SK-N-SH (cell line): ENCODE measurements at regions not wholly inside any gene's neighbourhood (a gene's known extent, or its start where the extent isn't known, plus 50 kb on each side); places are given as distances from the start of the nearest gene placed in this dataset.

Experiments
- CTCF ChIA-PET: fragments of 300-600, 350-600 bp; formaldehyde crosslinking; extraction: SDS; loops from one replicate; lab custom pipeline; 2021; lab: Yijun Ruan, JAX
- POLR2A ChIA-PET: fragments of 350-600 bp; sonication (Branson Sonifier 250); formaldehyde crosslinking; extraction: SDS; loops from one replicate; lab custom pipeline; 2020; ENCODE audit warnings: antibody characterized with exemption, inconsistent platforms; lab: Yijun Ruan, JAX
- DNase-seq: peaks from one replicate; pipeline ENCODE4 v3.0.0; 2012
- H2AFZ ChIP-seq: fragments of 200-600 bp; sonication (generic); 2 replicates; pipeline ENCODE4 v1.8.1; 2016; ENCODE audit warnings: antibody characterized with exemption, mild to moderate bottlenecking, low read depth
- H3F3A ChIP-seq: fragments of 200-600 bp; sonication (generic); replicated peaks from 2 replicates; pipeline ENCODE3; 2016; ENCODE audit warnings: antibody characterized with exemption, mild to moderate bottlenecking; ENCODE audit not compliant: insufficient read depth
- H3K27ac ChIP-seq, 2 experiments: fragments of 200-500 bp in 1 of 2; fragments of 200-600 bp in 1 of 2; sonication (Bioruptor generic) in 1 of 2; sonication (generic), shearing (Covaris generic) in 1 of 2; 2 replicates each; pipeline versions ENCODE4 v1.5.1 to v1.6.1; 2014 to 2016; ENCODE audit warnings: low read depth in 2 of 2, inconsistent platforms in 1 of 2, low read length in 1 of 2, mild to moderate bottlenecking in 1 of 2, mixed read lengths in 1 of 2
- H3K27me3 ChIP-seq: fragments of 200-600 bp; sonication (generic), shearing (Covaris generic); 2 replicates; pipeline ENCODE4 v1.6.1; 2016; ENCODE audit warnings: mixed run types; ENCODE audit not compliant: insufficient read depth
- H3K36me3 ChIP-seq, 2 experiments: fragments of 200-500 bp in 1 of 2; fragments of 200-600 bp in 1 of 2; sonication (Bioruptor generic) in 1 of 2; sonication (generic) in 1 of 2; replicated peaks in 1 of 2; 2 replicates each; pipeline versions ENCODE3 to v1.5.1; 2014 to 2016; ENCODE audit warnings: low read length in 1 of 2, mild to moderate bottlenecking in 1 of 2; ENCODE audit not compliant: insufficient read depth in 2 of 2, control insufficient read depth in 1 of 2
- H3K4me1 ChIP-seq, 2 experiments: fragments of 200-500 bp in 1 of 2; fragments of 200-600 bp in 1 of 2; sonication (Bioruptor generic) in 1 of 2; sonication (generic), shearing (Covaris generic) in 1 of 2; 2 replicates each; pipeline versions ENCODE4 v1.5.1 to v1.6.1; 2014 to 2016; ENCODE audit warnings: low read depth in 1 of 2, low read length in 1 of 2, mixed run types in 1 of 2; ENCODE audit not compliant: insufficient read depth in 2 of 2, control insufficient read depth in 1 of 2
- H3K4me2 ChIP-seq: fragments of 200-600 bp; sonication (generic), shearing (Covaris generic); 2 replicates; pipeline ENCODE4 v1.6.1; 2017; ENCODE audit warnings: mixed run types
- H3K4me3 ChIP-seq, 2 experiments: fragments of 200-500 bp in 1 of 2; fragments of 200-600 bp in 1 of 2; sonication (Bioruptor generic) in 1 of 2; sonication (generic), shearing (Covaris generic) in 1 of 2; 2 replicates each; pipeline versions ENCODE4 v1.5.1 to v1.8.1; 2014 to 2016; ENCODE audit warnings: low read depth in 2 of 2, inconsistent platforms in 1 of 2, low read length in 1 of 2, mild to moderate bottlenecking in 1 of 2, mixed read lengths in 1 of 2, moderate library complexity in 1 of 2
- H3K79me2 ChIP-seq: fragments of 200-600 bp; sonication (generic); 2 replicates; pipeline ENCODE4 v1.8.1; 2017; ENCODE audit warnings: mild to moderate bottlenecking; ENCODE audit not compliant: insufficient read depth
- H3K9ac ChIP-seq: fragments of 200-600 bp; sonication (generic); 2 replicates; pipeline ENCODE4 v1.6.1; 2017; ENCODE audit warnings: mixed run types
- H3K9me2 ChIP-seq: fragments of 200-600 bp; sonication (generic); 2 replicates; pipeline ENCODE4 v1.6.1; 2017; ENCODE audit warnings: mixed run types
- H3K9me3 ChIP-seq: fragments of 200-600 bp; sonication (generic); 2 replicates; pipeline ENCODE4 v1.6.1; 2017; ENCODE audit warnings: mixed run types, mild to moderate bottlenecking, moderate library complexity
- H4K20me1 ChIP-seq: fragments of 200-600 bp; sonication (generic); 2 replicates; pipeline ENCODE4 v1.6.1; 2017; ENCODE audit warnings: mild to moderate bottlenecking, mixed run types; ENCODE audit not compliant: insufficient read depth
- EZH2phosphoT487 ChIP-seq: fragments of 200-600 bp; sonication (generic); IDR thresholded peaks from 2 replicates; pipeline ENCODE4 v1.6.1; 2017; ENCODE audit warnings: low read depth, mixed run types, mild to moderate bottlenecking, antibody characterized with exemption, moderate library complexity, borderline replicate concordance
- FOSL2 ChIP-seq: IDR thresholded peaks from 2 replicates; pipeline ENCODE4 v1.4.0; 2012; ENCODE audit warnings: low read depth, mild to moderate bottlenecking, moderate library complexity, borderline replicate concordance
- FOXM1 ChIP-seq: IDR thresholded peaks from 2 replicates; pipeline ENCODE4 v1.4.0; 2012; ENCODE audit warnings: low read depth, mild to moderate bottlenecking
- GABPA ChIP-seq: IDR thresholded peaks from 2 replicates; pipeline ENCODE4 v1.4.0; 2012; ENCODE audit warnings: low read depth, mild to moderate bottlenecking
- GATA2 ChIP-seq: sonication (generic); formaldehyde crosslinking; IDR thresholded peaks from 2 replicates; pipeline ENCODE4 v1.5.0; 2020; ENCODE audit warnings: mild to moderate bottlenecking, missing genetic modification reagents
- JUND ChIP-seq: IDR thresholded peaks from 2 replicates; pipeline ENCODE4 v1.4.0; 2012
- MEF2A ChIP-seq: IDR thresholded peaks from 2 replicates; pipeline ENCODE4 v1.4.0; 2012; ENCODE audit warnings: low read depth, borderline replicate concordance
- MXI1 ChIP-seq: IDR thresholded peaks from 2 replicates; pipeline ENCODE4 v1.6.1; 2012; ENCODE audit warnings: mild to moderate bottlenecking, low read depth, low read length, improper control_type of control experiment
- RCOR1 ChIP-seq: fragments of 150-350 bp; IDR thresholded peaks from 2 replicates; pipeline ENCODE4 v1.6.1; 2017; ENCODE audit warnings: antibody characterized with exemption, low read length
- RXRA ChIP-seq: IDR thresholded peaks from 2 replicates; pipeline ENCODE4 v1.4.0; 2012; ENCODE audit warnings: low read depth, mild to moderate bottlenecking, borderline replicate concordance
- SMC3 ChIP-seq: IDR thresholded peaks from 2 replicates; pipeline ENCODE4 v1.6.1; 2012; ENCODE audit warnings: low read depth, low read length, improper control_type of control experiment
- WGBS: methylation state at CpG from one replicate; pipeline ENCODE4 v1.1.6; 2017; ENCODE audit warnings: low lambda C conversion rate; 5-methylcytosine and 5-hydroxymethylcytosine counted together
- TF ChIP-seq, protein P1 (sequence below): fragments of 200-600 bp; sonication (generic); IDR thresholded peaks from 2 replicates; pipeline ENCODE4 v1.6.1; 2017; ENCODE audit warnings: antibody characterized with exemption, mild to moderate bottlenecking, moderate library complexity
- TF ChIP-seq, protein P2 (sequence below): fragments of 150-350 bp; IDR thresholded peaks from 2 replicates; pipeline ENCODE4 v1.6.1; 2017; ENCODE audit warnings: antibody characterized with exemption, low read length, low read depth, borderline replicate concordance
- TF ChIP-seq, protein P3 (sequence below): IDR thresholded peaks from 2 replicates; pipeline ENCODE4; 2012
- TF ChIP-seq, protein P4 (sequence below): fragments of 150-350 bp; IDR thresholded peaks from 2 replicates; pipeline ENCODE4 v1.6.1; 2016; ENCODE audit warnings: mild to moderate bottlenecking, low read depth, low read length

DNA sequence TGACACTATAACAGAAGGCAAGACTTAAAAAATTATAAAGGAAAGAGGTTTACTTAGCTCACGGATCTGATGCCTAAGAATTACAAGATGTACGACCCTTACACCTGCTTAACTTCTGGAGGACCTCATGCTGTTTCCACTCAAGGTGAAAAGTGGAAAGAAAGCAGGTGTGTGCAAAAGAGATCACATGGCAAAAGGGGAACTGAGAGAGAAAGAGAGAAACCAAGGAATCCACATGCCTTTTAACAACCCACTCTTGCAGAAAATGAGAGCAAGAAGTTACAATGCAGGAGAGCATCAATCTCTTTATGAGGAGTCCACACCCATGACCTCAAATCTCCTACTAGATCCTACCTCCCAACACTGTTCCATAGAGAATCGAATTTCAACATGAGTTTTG, 2382.2 kb downstream of the TP53TG3F start:
- no peaks in the 10 kb centered on the region for H3K9me2 ChIP-seq
- H3K79me2 ChIP-seq = no peaks in the 10 kb centered on the region
- no peaks in the 10 kb centered on the region for H3F3A ChIP-seq
- ChIA-PET CTCF (no interaction called here), POLR2A (no interaction called here)
- H3K4me2 ChIP-seq = no peak overlapping the region
- no peak overlapping the region for H3K9ac ChIP-seq
- H3K27me3 ChIP-seq = no peaks in the 10 kb centered on the region
- WGBS = 1% methylated on average over 3 of the region's 3 CpGs
- TF ChIP-seq GATA2 = no peak
- TF ChIP-seq, protein P1, sequence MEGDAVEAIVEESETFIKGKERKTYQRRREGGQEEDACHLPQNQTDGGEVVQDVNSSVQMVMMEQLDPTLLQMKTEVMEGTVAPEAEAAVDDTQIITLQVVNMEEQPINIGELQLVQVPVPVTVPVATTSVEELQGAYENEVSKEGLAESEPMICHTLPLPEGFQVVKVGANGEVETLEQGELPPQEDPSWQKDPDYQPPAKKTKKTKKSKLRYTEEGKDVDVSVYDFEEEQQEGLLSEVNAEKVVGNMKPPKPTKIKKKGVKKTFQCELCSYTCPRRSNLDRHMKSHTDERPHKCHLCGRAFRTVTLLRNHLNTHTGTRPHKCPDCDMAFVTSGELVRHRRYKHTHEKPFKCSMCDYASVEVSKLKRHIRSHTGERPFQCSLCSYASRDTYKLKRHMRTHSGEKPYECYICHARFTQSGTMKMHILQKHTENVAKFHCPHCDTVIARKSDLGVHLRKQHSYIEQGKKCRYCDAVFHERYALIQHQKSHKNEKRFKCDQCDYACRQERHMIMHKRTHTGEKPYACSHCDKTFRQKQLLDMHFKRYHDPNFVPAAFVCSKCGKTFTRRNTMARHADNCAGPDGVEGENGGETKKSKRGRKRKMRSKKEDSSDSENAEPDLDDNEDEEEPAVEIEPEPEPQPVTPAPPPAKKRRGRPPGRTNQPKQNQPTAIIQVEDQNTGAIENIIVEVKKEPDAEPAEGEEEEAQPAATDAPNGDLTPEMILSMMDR = no peak
- no peak for TF ChIP-seq FOSL2
- TF ChIP-seq MEF2A = no peak
- TF ChIP-seq FOXM1 = no peak
- TF ChIP-seq RXRA = no peak
- TF ChIP-seq JUND = no peak
- TF ChIP-seq MXI1 = no peak
- no peak for TF ChIP-seq RCOR1
- TF ChIP-seq, protein P2, sequence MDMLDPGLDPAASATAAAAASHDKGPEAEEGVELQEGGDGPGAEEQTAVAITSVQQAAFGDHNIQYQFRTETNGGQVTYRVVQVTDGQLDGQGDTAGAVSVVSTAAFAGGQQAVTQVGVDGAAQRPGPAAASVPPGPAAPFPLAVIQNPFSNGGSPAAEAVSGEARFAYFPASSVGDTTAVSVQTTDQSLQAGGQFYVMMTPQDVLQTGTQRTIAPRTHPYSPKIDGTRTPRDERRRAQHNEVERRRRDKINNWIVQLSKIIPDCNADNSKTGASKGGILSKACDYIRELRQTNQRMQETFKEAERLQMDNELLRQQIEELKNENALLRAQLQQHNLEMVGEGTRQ = no peak
- TF ChIP-seq GABPA = no peak
- no peak overlapping the region for H3K4me3 ChIP-seq
- no peaks in the 10 kb centered on the region for H3K4me1 ChIP-seq
- no peak overlapping the region for H2AFZ ChIP-seq
- H3K36me3 ChIP-seq = no peaks in the 10 kb centered on the region
- H3K27ac ChIP-seq = no peak overlapping the region
- no peaks in the 10 kb centered on the region for H4K20me1 ChIP-seq
- H3K9me3 ChIP-seq = peaks cover 5% of the 10 kb centered on the region; the same call in 1 of the 2 replicates
- DNase-seq = no peak

DNA sequence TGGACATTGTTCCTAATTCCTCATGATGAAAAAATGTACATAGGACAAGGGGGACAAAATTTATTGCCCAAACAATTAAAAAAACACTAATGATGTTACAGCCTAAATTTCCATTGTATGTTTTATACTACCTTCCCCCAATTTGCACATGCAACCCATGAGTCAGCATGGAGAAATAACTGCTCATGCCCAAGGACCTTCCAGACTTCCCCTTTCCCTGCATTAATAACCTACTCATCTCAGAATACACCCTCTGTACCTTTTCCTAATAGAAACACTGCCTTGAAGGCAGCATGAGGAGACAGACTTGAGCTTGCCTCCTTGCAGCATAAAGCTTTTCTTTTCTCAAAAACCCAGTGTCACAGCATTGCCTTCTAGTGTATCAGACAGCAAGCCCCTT, 2402.8 kb downstream of the TP53TG3F start:
- H3K4me2 ChIP-seq = no peak overlapping the region
- no peaks in the 10 kb centered on the region for H3K36me3 ChIP-seq
- no peaks in the 10 kb centered on the region for H3K79me2 ChIP-seq
- no peaks in the 10 kb centered on the region for H3K27me3 ChIP-seq
- no peaks in the 10 kb centered on the region for H3F3A ChIP-seq
- no peak overlapping the region for H3K27ac ChIP-seq
- H3K4me1 ChIP-seq = no peaks in the 10 kb centered on the region
- DNase-seq = no peak
- ChIA-PET POLR2A (no interaction called here), CTCF (no interaction called here)
- TF ChIP-seq SMC3 (no peak), EZH2phosphoT487 (no peak)
- TF ChIP-seq, protein P2 = no peak
- TF ChIP-seq, protein P1 = no peak
- TF ChIP-seq, protein P3, sequence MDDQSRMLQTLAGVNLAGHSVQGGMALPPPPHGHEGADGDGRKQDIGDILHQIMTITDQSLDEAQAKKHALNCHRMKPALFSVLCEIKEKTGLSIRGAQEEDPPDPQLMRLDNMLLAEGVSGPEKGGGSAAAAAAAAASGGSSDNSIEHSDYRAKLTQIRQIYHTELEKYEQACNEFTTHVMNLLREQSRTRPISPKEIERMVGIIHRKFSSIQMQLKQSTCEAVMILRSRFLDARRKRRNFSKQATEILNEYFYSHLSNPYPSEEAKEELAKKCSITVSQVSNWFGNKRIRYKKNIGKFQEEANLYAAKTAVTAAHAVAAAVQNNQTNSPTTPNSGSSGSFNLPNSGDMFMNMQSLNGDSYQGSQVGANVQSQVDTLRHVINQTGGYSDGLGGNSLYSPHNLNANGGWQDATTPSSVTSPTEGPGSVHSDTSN = no peak
- TF ChIP-seq, protein P4, sequence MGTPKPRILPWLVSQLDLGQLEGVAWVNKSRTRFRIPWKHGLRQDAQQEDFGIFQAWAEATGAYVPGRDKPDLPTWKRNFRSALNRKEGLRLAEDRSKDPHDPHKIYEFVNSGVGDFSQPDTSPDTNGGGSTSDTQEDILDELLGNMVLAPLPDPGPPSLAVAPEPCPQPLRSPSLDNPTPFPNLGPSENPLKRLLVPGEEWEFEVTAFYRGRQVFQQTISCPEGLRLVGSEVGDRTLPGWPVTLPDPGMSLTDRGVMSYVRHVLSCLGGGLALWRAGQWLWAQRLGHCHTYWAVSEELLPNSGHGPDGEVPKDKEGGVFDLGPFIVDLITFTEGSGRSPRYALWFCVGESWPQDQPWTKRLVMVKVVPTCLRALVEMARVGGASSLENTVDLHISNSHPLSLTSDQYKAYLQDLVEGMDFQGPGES = no peak
- H3K9ac ChIP-seq = no peak overlapping the region
- no peaks in the 10 kb centered on the region for H4K20me1 ChIP-seq
- H3K4me3 ChIP-seq = no peak overlapping the region
- no peak overlapping the region for H2AFZ ChIP-seq
- H3K9me2 ChIP-seq = no peaks in the 10 kb centered on the region
- H3K9me3 ChIP-seq = no peaks in the 10 kb centered on the region
